ENCODE measurements at regions not wholly inside any gene's neighbourhood (a gene's known extent, or its start where the extent isn't known, plus 50 kb on each side); places are given as distances from the start of the nearest gene placed in this dataset.
"Not testable (repeated sequence)": the region's sequence is repeated elsewhere in the genome, so short reads cannot be mapped to it uniquely, and the experiment has no call there.

GRCh38 chr2:47720036-47720435 is 62.9 kb upstream of the MSH6 start:
- no peak for TF ChIP-seq CTCF (IDR thresholded peaks at IDR 0.05; ENCODE audit: extremely low read depth, insufficient read depth, missing control alignments)
- in situ Hi-C loops (cut with MboI; ENCODE audit: low pct_unique_long_range_greater_than_20kb, low sequenced_read_pairs, unreplicated experiment), result no loop called here
- no peak for DNase-seq (ENCODE audit: low spot score)

- no peak for TF ChIP-seq CTCF (IDR thresholded peaks at IDR 0.05; ENCODE audit: extremely low read depth, insufficient read depth, missing control alignments)
- in situ Hi-C loops (cut with MboI; ENCODE audit: low pct_unique_long_range_greater_than_20kb, low sequenced_read_pairs, unreplicated experiment), result no loop called here
- DNase-seq (ENCODE audit: low spot score), result peak; percentile 47
Measured at GRCh38 chr2:47719099-47719498, 63.8 kb upstream of the MSH6 start.

- in situ Hi-C loops (cut with MboI; ENCODE audit: low pct_unique_long_range_greater_than_20kb, low sequenced_read_pairs, unreplicated experiment); DNase-seq (ENCODE audit: low spot score): not testable (repeated sequence)
Measured at GRCh38 chr2:47716307-47716706, 66.6 kb upstream of the MSH6 start.

- no peak for TF ChIP-seq CTCF (IDR thresholded peaks at IDR 0.05; ENCODE audit: extremely low read depth, insufficient read depth, missing control alignments)
- in situ Hi-C loops (cut with MboI; ENCODE audit: low pct_unique_long_range_greater_than_20kb, low sequenced_read_pairs, unreplicated experiment), result no loop called here
- DNase-seq (ENCODE audit: low spot score), result no peak
Measured at GRCh38 chr2:47715552-47715951, 67.4 kb upstream of the MSH6 start.

GRCh38 chr2:47708801-47709499 is 74.0 kb upstream of the MSH6 start:
- in situ Hi-C loops (cut with MboI; ENCODE audit: low pct_unique_long_range_greater_than_20kb, low sequenced_read_pairs, unreplicated experiment), result no loop called here
- no peak for TF ChIP-seq CTCF (IDR thresholded peaks at IDR 0.05; ENCODE audit: extremely low read depth, insufficient read depth, missing control alignments)
- peak; percentile 36 for DNase-seq (ENCODE audit: low spot score)

- TF ChIP-seq CTCF (IDR thresholded peaks at IDR 0.05; ENCODE audit: extremely low read depth, insufficient read depth, missing control alignments), result no peak
- DNase-seq (ENCODE audit: low spot score), result no peak
- in situ Hi-C loops (cut with MboI; ENCODE audit: low pct_unique_long_range_greater_than_20kb, low sequenced_read_pairs, unreplicated experiment), result no loop called here
Measured at GRCh38 chr2:47704287-47704686, 78.7 kb upstream of the MSH6 start.

- no peak for TF ChIP-seq CTCF (IDR thresholded peaks at IDR 0.05; ENCODE audit: extremely low read depth, insufficient read depth, missing control alignments)
- no peak for DNase-seq (ENCODE audit: low spot score)
- in situ Hi-C loops (cut with MboI; ENCODE audit: low pct_unique_long_range_greater_than_20kb, low sequenced_read_pairs, unreplicated experiment), result no loop called here
Measured at GRCh38 chr2:47699533-47700215, 83.3 kb upstream of the MSH6 start.

- DNase-seq (ENCODE audit: low spot score); in situ Hi-C loops (cut with MboI; ENCODE audit: low pct_unique_long_range_greater_than_20kb, low sequenced_read_pairs, unreplicated experiment): not testable (repeated sequence)
Measured at GRCh38 chr2:47698436-47698972, 84.4 kb upstream of the MSH6 start.

- DNase-seq (ENCODE audit: low spot score), result not testable (repeated sequence)
Measured at GRCh38 chr2:47697681-47698435, 85.1 kb upstream of the MSH6 start.

More at GRCh38 chr2:47697681-47698435, 85.1 kb upstream of the MSH6 start:
- in situ Hi-C loops (cut with MboI; ENCODE audit: low pct_unique_long_range_greater_than_20kb, low sequenced_read_pairs, unreplicated experiment), result not testable (repeated sequence)
